ENCODE measurements at regions not wholly inside any gene's neighbourhood (a gene's known extent, or its start where the extent isn't known, plus 50 kb on each side); places are given as distances from the start of the nearest gene placed in this dataset.

DNA sequence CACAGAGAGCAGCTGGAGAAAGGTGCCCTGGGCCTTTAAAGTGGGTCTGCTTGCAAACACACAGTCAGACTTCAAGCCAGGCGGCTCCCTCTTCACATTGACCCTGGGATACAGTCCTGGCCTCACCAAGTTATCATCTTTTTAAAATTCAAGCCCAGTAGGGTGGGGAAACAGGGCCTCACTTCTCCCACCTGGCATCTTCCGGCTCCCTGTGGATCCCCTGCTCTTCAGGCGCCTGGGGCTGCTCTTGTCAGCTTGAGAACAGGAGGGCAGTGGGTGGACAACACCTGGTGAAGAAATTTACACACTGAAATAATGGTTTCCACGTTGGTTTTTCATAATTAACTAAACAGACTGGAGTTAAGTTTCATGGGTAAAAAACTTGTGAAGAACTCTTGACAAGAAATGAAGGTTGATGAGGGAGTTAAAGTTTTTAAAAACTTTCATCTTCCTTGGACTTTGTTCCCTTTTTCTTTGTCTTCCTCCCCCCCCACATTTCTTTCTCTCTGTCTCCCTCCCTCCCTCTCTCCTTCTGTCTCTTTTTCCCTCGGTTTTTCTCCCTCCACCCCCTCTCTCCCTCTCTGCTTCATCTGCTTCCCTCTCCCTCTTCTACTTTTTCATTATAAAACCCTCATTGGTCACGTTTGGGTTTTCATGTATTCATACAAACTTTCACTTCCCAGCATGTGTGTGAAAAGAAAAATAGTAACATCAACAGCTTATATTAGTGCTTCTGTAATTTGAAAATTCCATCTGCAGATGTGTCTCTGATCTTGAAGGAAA is 219.6 kb downstream of the DMRT2 start:
- no peak for DNase-seq

DNA sequence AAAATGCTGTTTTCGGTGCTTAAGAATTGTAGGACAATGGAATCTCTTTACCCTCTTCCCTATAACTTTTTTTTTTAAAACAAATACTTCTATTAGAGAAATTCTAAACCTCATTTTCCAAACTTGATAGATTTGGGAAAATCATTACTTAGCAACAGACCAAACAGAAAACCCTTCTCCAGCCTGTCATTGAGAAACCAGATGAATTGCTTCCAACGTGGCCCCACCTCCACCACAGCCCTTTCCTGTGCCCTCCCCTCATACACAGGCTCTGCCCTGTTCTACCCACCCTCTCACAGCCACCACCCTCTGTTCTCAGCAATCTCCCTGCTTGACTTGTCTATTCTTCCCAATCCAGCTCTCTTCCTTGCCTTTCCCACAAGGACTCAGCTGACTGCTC is 221.2 kb downstream of the DMRT2 start:
- DNase-seq: no peak

DNA sequence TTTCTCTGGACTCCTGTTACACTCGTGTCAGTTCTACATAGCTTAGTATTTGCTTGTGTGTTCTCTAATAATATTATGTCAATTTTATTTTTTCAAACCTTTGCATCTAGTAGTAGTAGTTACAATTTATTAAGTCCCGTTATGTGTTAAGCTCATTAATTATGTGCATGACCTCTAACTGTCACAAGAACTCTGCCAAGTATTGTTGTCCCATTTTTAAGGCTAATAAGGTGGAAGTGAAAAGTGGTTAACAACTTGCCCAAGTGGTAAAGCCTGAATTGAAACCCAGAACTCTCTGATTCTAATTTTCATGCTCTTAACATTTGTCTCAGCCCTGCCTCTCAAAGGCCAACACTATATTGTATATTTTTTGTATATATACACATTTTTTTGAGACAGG is 221.6 kb downstream of the DMRT2 start:
- DNase-seq: no peak

DNA sequence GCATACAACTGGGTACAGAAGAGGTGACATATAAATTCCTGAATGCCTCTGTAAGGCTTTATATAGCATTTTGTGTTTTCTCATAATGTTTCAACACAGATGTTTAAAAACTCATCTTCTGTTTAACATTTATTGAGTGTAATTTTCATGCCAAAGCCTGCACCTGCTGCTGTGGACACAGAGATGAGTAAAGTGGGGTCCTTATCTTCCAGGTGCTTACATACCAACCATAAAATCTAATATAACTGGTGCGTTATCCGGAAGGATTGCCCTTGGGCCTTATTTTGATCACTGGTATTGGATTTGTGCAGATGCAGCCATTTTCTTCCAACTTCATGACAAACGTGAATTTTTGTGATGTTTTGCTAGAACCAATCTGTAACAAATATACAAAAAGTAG is 222.3 kb downstream of the DMRT2 start:
- DNase-seq: no peak

DNA sequence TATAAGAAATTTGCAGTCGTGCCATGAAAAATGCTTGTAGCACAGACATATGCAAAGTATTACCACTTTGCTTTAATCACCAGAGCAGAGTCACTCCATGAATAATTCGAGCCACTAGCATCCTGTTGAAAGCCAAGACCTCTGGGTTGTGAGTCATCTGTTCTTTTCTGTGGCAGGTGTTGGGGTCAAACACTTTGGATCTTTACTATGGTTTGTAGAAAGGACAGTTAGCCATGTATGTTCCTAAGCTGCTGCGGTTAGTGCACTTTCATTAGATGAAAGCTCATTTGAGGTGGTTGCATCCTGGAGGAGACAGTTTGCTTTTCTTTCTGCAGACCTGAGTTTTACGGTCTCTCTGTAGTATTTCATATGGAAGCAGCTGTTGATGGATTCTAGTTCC is 223.7 kb downstream of the DMRT2 start:
- no peak for DNase-seq

DNA sequence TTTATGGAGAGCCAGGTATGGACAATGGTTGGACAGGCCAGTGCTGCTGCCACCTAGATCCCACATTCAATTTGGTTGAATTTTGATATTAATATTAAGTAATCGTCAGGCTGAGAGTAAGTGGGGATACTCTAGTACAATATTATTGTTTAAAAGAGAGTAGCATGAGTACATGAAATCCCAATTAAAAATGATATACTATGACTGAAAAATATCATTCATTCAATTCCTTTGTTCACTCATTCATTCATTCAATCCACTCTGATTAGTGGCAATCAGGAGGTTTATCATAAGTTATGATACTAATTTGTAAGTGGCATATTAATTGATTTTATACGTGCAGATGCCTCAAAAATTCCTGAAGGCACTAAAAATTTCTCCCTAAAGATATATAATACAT is 224.2 kb downstream of the DMRT2 start:
- no peak for DNase-seq

DNA sequence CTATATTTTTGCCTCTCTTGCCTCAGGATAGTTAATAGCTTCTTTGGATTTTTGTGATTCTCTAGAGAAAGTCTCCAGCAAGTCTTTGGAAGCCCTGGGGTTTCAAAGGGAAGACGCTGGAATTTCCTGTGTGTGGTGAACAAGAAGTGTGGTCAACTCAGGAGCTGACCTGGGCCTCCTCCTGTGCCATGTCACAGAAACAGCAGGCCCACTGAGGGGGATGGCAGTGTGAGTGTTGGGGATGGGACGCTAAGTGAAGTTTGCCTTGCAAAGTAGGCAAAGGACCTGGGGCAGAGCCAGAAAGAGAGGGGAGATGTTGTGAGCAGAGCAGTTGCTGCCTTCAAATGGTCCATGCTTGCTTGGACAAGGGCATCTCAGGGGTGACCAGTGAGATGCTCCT is 226.3 kb downstream of the DMRT2 start:
- DNase-seq: no peak

DNA sequence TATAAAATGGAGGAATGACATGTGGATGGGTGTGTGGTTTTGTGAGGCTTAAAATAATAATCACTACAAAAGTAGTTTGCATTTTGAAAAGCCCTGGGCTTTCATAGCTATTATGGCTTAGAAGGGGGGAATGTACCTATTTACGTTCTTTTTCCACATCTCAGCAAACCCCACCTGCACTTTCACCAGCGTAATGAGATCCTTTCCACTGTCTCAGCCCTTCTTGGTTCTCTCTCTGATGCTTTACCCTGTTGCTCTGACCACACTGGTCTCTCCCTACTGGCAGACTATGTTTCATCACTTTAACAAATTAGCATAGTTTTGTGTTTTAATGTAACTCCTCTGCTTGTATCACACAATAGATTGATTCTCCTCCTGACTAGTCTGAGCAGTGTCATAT is 234.6 kb downstream of the DMRT2 start:
- DNase-seq: no peak

DNA sequence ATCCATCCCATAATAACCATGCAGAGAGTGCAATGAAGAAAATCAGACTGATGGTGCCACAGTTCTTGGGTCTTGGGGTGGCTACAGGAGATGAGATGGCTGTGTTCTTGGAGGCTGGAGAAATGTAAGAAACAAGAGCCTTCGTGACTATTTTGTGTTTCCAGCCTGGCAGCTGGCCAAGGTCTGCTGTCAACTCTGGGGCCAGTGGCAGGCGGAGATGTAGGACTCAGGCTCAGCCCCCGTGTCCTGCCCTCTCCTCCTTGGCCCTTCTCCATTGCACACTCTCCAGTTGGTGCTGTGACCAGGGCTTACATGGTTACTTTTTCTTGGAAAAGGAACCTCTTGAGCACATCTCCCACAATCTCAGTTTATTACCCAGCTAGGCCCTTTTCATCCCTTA is 235.4 kb downstream of the DMRT2 start:
- peak; percentile 34 for DNase-seq

DNA sequence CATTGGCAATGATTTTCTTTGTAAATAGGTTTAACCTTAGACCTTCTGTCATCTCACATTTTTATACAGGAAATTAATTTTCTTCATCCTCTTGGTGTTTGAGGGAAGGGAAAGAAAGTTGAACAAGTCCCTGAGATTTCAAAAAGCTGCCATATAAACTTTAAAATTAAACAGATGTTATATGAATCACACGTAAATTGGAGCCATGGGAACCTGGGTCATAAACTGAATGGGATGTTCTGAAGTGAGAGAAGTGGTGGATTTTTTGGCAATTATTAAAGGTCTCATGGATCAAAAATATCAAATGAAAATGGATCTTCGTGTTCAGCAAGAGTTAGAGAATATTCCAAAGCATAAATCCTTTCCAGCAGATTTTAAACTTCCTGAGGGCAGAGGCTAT is 242.2 kb downstream of the DMRT2 start:
- DNase-seq: no peak

DNA sequence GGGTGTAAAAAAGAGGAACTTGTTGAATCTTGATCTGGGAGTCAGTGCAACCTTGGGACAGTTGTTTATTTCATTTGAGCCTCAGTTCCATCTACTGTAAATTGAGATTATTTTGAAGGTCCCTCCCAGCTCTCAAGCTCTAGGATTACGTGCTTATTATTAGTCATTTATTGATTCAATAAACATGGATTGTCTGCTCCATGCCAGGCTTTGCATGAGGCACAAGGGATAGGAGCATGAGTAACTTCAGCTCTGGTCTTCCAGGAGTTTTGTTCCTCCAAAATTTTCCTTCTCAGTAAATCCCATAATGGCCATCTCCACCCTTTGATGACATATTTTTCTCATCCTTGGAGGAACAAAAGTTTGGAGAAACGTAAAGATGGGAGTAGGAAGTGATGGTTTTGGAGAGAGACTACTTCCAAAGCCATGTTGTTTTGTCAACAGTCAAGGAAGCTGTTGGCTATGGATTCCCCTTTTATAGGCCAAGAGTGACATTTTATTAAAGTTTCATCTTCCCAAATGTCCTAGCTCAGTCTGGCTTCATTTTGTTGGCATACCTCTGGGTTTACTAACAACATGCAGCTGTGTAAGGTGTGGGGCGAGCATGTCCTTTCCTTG is 244.6 kb downstream of the DMRT2 start:
- DNase-seq: no peak

DNA sequence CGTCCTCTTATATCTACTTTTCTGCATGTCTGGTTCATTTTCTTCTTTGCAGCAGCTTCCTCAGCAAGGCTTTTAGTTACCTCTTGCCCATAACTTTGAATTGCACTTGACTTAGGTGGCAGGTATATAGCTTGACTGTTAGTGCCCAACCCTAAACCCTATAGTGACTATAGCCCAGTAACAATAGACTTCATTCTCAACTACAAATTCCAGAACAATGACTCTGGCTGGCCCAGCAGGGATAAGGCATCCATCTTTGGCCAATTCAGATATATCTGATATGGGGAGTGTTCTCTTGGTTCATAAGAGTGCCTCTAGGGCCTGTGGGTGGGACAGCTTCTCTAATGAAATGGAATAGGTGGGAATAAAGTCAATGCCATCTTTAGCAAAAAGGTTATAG is 246.2 kb downstream of the DMRT2 start:
- no peak for DNase-seq

DNA sequence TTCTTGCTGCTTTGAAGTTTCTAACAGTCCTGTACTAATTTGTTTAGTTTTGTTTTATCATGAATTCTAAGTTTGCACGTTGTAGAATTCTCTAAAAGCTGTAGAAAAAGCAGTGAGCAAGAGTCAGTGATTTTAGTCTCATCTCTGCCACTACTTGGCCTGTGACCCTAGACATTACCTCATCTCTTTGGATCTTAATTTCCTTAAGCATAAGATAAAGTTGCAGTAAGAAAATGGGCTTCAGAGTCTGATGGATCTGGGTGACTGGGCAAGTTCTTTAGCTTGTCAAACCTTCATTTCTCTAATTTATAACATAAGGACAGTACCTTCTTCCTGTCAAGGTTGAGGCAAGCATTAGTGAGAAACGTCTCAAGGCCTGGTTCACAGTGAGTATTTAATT is 247.9 kb downstream of the DMRT2 start:
- no peak for DNase-seq

DNA sequence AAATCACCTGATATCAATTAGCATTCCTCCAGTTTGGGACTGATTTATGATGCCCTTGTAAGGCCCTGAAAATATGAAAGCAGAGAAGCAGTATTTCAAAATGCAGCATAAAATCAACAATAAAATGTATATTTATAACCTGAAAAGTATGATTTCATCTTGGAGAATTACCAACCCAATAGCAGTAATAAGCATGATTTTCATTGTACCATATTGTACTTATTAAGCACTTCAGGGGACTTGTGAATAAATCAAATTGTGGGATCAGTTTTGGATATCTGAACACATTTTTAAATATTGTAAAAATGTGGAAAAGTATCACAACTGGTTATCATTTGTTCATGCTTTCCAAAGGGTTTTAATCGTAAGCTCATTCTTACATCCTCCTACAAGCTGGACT is 250.8 kb downstream of the DMRT2 start:
- DNase-seq: no peak

DNA sequence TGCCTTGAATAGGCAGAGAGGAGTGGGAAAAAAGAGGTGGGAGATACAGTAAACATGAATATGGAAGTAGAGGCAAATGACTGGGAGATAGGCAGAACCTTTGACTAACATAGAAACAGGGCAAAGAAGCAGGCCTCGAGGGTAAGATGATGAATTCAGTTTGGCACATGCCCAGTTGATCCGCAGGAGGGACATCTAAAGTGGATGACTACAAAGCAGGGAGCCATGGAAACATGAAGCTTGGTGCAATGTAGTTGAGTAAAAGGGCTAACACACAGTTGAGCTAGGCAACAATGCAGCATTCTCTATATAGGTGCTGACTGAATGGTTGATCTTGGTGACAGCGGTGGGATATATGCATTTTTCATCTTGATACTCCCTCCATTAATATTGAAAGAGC is 253.8 kb downstream of the DMRT2 start:
- no peak for DNase-seq

DNA sequence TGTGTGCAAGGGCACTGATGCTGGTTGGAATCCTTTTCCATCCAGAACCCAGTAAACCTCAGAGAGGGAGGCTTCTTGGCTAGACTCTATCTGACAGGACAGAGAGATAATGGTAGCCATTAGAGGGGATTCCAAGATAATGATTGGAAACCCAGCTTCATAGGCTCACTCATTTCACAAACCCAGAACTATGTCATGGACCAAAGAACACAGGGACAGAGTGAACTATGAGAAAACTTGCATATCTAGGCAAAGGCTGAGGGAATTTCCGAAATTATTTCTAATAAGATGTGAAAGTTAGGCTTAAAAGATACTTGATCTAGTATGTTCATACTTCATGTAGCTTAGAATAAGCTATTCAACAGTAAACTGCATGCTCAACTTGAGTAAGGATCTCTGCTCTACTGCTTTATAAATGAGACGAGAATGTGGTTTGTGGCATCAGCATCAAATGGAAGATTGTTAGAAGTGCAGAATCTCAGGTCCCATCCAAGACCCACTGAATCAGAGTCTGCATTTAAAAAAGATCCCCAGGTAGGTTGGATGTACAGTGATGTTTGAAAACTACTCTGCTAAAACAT is 261.4 kb downstream of the DMRT2 start:
- no peak for DNase-seq

DNA sequence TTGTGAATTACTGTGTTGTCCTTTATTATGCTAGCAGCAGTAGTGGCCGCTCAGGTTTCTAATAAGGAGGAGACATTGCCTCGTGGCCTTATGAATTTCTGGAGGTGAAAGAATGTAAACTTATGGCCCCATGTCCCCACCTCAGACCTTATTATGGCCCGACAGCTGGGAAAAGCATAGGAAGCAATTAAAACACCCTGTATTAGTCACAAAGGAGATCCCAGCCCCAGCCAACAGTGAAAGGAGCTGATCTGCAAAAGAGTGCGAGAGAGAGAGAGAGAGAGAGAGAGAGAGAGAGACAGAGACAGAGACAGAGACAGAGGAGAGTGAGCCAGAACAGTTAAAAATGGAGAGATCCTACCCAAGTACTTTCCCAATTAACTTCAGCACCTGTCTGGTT is 269.3 kb downstream of the DMRT2 start:
- no peak for DNase-seq

DNA sequence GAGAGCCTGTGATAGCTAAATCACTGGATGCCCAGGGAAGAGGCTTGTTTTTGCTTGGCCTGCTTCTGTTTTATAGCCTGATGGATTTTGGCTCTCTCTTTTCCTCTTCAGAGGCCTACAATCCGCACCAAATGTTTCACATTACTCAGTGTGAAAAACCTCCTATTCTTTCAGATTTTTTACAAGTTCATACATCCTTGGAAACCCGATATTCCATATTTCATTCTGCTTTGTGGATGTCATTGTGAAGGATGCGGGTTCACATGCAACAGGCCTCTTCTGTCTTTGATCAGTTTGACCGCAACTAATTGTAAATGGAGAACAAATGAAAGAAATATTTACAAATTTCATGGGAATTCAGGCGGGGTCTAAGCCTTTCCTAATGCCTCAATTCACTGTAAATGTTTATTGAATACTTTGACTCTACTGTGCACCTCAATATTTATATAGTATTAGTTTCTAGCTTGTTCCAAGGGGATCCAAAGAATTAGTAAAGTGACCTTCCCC is 269.9 kb downstream of the DMRT2 start:
- no peak for DNase-seq

DNA sequence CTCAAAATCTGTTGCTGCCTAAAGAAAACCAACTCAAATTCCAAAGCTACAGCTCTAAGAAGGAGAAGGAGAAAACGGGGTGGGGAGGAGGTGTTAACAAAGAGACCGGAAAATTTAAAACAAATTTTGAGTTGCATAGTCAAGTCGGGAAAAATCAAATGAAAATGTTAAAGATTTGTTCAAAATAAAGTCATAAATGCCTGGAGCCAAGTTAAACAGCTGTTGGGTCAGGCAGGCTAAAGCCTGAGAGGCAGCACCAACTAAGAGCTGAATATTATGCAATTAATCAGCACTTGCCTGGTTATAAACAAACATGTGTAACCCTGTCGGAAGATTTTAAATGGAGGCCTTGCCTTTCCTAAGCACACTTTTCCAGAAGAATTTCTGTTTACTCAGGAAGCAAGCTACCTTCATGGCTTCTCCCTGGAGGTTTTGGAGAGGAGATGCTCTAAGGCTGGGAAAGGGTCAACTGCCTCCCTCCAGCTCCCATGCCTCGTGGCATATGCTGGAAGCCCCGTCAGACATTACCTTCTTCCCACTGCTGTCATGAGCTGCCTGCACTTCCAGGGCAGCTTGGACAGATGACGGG is 270.5 kb downstream of the DMRT2 start:
- no peak for DNase-seq

DNA sequence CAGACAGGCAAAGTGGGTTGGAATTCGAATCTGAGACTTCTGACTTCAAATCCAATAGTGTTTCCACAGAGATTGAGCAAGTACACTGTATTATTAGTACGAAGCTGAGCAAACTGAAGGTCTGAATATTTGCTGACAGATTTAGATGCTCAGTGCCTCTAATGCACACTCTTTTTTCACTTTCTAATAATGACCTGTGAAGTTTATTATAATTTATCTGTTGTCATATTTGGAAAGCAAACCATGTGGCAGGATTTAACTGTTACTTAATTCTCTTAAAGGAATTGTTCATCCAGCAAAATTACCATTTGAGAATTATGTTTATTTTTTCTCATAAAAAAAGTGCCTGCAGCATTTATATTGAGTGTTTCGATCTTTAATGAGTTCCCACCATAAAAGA is 277.3 kb downstream of the DMRT2 start:
- no peak for DNase-seq

DNA sequence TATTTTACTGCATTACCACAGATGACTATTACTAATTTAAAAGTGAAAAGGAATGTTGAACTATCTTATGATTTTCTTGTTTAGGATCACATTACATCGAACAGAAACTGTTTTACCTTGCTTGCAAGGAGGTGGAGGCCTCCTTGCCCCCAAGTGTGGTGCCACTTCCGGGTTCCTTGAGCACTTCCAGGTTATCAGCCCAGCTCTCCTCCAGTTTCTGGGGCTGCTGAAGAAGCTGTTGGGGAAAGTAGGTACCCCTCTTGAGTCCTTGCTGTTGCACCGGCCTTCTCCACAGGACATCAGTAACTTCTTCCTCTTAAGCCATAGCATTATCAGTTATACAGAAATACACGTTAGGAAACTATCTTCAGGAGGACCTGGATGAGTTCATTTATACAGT is 278.2 kb downstream of the DMRT2 start:
- DNase-seq: no peak

DNA sequence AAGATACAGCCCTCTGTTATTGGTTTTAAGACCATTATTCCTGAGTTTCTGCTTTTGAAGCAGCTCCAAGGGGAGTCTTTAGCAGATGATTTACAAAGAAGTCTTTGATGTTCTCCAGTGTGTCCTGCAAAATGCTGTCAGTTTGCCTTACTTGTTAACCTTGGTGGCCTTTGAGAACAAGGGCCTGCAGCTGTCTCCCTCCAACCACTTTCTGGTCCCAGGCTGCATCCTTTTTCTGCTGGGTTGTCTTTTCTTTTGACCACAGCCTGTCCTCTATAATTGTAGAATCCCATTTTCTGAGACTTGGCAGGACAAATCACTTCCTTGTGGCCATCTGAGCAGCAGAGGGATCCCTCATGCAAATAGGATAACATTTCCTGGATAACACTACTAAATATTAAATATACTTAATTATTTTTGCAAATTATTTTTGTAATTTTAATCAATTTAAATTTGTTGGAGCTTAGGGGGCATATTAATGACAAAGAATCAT is 281.4 kb downstream of the DMRT2 start:
- no peak for DNase-seq

DNA sequence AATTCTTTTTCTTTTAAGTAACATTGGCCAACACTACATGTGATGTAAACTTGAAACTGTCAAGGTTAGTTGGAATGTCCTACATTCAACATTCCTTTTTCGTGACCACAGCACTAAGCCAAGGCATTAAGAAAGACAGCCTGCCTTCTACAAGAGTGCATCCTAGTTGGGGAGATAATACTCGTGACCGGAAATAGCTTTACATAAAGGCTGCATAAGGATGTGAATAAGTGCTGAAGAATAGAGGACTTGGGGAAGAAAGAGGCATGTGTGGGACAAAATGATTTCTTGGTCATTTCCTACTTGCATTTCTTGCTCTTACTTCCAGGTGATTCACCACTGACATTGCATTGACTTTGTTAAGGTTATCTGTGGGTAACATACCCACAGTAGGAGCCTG is 282.0 kb downstream of the DMRT2 start:
- DNase-seq: no peak

DNA sequence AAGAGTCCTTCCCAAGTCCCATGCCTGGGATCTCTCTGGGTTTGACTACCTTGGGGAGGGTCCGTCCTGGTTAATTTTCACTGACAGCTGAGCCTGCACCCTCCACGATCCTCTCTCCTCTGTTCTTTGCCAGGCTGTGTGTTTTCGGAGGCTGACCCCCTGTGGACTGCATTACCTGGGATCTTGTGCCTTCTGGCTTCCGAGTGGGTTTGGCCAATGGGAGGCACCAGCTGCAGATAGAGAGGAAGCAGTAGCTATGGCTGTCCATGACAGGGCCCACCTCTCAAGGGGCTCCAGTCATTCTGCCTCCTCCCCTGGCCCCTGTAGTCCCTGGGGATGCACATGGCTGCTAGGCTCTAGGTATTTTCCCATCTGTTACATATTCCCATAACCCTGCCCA is 285.0 kb downstream of the DMRT2 start:
- DNase-seq: peak; percentile 79
